Colonic mucosa (tissue), 4 donors: ENCODE measurements at regions not wholly inside any gene's neighbourhood (a gene's known extent, or its start where the extent isn't known, plus 50 kb on each side); places are given as distances from the start of the nearest gene placed in this dataset.

Experiments
- DNase-seq: peaks from one replicate; pipeline ENCODE4 v3.0.0-alpha.2; 2020
- H3K27ac ChIP-seq: fragments of 200-600 bp; one replicate; pipeline ENCODE4 v1.8.0; 2021
- H3K27me3 ChIP-seq: fragments of 200-600 bp; one replicate; pipeline ENCODE4 v1.8.0; 2021
- H3K36me3 ChIP-seq: fragments of 200-600 bp; one replicate; pipeline ENCODE4 v1.8.0; 2021
- H3K4me1 ChIP-seq: fragments of 200-600 bp; one replicate; pipeline ENCODE4 v1.8.0; 2021; ENCODE audit warnings: mild to moderate bottlenecking
- H3K4me3 ChIP-seq: fragments of 200-600 bp; one replicate; pipeline ENCODE4 v1.8.0; 2021
- H3K9ac ChIP-seq, 2 donors: one replicate each; pipeline ENCODE4 v1.7.0; 2013; ENCODE audit warnings: control low read depth in 2 of 2, low read depth in 2 of 2, low read length in 2 of 2
- H3K9me3 ChIP-seq: fragments of 200-600 bp; one replicate; pipeline ENCODE4 v1.8.0; 2021
- intact Hi-C: fragments of 100-400 bp; cut with DNase I; formaldehyde crosslinking; loops from one replicate; pipeline ENCODE4 v1.14.1; 2022
- TF ChIP-seq, protein P1 (sequence below): fragments of 200-600 bp; IDR thresholded peaks from one replicate; pipeline ENCODE4 v1.8.0; 2022; ENCODE audit warnings: antibody characterized with exemption, mild to moderate bottlenecking
- donor health status: healthy.
- donor health status: DM: no; HTN: no; CAD: no.
- donor health status: DM: no; HTN: no; CAD: no.

GRCh38 chr4:1524761-1525160 is 118.5 kb upstream of the NKX1-1 start:
- Histone ChIP-seq H3K9me3 (no peaks in the 10 kb centered on the region), H3K27me3 (no peaks in the 10 kb centered on the region), H3K36me3 (no peaks in the 10 kb centered on the region), H3K4me3 (no peak overlapping the region), H3K27ac (no peak overlapping the region), H3K4me1 (no peaks in the 10 kb centered on the region), H3K9ac (no peak overlapping the region)
- TF ChIP-seq, protein P1, sequence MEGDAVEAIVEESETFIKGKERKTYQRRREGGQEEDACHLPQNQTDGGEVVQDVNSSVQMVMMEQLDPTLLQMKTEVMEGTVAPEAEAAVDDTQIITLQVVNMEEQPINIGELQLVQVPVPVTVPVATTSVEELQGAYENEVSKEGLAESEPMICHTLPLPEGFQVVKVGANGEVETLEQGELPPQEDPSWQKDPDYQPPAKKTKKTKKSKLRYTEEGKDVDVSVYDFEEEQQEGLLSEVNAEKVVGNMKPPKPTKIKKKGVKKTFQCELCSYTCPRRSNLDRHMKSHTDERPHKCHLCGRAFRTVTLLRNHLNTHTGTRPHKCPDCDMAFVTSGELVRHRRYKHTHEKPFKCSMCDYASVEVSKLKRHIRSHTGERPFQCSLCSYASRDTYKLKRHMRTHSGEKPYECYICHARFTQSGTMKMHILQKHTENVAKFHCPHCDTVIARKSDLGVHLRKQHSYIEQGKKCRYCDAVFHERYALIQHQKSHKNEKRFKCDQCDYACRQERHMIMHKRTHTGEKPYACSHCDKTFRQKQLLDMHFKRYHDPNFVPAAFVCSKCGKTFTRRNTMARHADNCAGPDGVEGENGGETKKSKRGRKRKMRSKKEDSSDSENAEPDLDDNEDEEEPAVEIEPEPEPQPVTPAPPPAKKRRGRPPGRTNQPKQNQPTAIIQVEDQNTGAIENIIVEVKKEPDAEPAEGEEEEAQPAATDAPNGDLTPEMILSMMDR, result no peak
- DNase-seq, result no peak
- intact Hi-C loops, result no loop called here

DNA sequence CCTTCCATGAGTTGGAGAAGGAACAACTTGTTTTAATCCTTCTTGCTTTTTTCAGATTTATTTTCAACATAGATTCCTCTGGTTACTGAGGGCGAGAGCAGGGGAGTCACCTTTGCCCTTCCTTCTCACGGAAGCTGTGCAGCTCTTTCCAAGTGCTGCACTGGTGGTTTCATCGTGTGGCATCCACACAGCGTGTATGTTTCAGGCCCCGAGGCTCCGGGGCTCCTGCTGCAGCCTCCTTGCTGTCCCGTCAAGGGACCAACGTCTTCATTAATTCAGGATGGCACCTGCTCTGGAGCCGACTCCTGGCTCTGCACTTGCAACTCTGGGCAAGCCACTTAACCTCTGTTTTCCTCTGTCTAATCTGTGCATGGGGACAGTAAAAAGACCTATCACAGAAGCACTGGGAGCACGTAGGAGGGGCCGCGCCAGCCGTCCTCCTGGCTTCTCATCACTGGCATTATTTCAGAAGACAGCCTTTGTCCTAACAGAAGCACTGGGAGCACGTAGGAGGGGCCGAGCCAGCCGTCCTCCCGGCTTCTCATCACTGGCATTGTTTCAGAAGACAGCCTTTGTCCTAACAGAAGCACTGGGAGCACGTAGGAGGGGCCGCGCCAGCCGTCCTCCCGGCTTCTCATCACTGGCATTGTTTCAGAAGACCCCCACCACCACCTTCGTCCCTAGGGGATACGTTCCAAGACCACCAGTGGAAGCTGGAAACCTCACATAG is 117.8 kb upstream of the NKX1-1 start:
- DNase-seq, result no peak
- Histone ChIP-seq H3K27me3 (no peaks in the 10 kb centered on the region), H3K4me3 (no peak overlapping the region), H3K27ac (no peak overlapping the region), H3K4me1 (no peaks in the 10 kb centered on the region), H3K36me3 (no peaks in the 10 kb centered on the region), H3K9ac (no peak overlapping the region), H3K9me3 (no peaks in the 10 kb centered on the region)
- intact Hi-C loops, result no loop called here
- TF ChIP-seq, protein P1, result no peak

GRCh38 chr4:1523506-1523905 is 117.3 kb upstream of the NKX1-1 start:
- TF ChIP-seq, protein P1, result no peak
- Histone ChIP-seq H3K4me3 (no peak overlapping the region), H3K9ac (no peak overlapping the region), H3K9me3 (no peaks in the 10 kb centered on the region), H3K27ac (no peak overlapping the region), H3K4me1 (no peaks in the 10 kb centered on the region), H3K36me3 (no peaks in the 10 kb centered on the region), H3K27me3 (no peaks in the 10 kb centered on the region)
- intact Hi-C loops, result no loop called here
- no peak for DNase-seq

DNA sequence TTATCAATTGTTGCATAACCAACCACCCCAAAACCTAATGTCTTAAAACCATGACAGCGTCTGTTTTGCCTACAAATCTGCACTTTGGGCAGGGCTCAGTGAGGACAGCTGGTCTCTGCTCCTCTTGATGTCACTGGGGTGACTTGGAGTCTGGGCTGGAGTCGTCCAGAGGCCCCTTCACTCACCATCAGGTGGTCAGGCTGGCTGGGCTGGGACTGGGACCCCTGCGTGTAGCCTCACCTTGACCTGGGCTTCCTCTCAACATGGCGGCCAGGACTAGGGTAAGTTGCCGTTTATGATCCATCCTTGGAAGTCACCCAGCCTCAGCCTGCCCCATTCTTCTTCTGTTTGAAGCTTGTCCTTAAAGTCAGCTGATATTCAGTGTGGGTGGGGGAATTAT is 116.8 kb upstream of the NKX1-1 start:
- DNase-seq, result no peak

DNA sequence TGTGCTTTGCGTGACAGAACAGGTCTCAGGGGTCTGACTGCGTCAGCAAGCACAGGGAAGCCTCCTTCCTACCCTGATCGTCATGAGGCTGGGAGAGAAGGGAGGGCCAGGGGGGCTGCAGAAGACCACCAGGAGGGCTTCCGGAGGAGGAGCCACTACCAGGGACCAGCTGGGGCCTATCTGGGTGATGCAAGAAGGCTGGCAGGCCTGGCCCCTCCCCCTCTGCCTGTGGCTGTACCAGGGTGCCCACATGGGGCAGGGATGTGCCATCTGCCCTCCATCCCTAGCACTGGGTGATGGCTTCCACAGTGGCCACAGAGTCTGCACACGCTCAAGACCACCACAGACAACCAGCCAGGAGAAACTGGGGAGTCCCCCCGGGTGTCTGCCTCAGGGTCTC is 116.4 kb upstream of the NKX1-1 start:
- Histone ChIP-seq H3K9me3 (no peaks in the 10 kb centered on the region), H3K4me1 (no peaks in the 10 kb centered on the region), H3K4me3 (no peak overlapping the region), H3K36me3 (no peaks in the 10 kb centered on the region), H3K9ac (no peak overlapping the region), H3K27ac (no peak overlapping the region), H3K27me3 (no peaks in the 10 kb centered on the region)
- no peak for DNase-seq
- TF ChIP-seq, protein P1, result no peak
- intact Hi-C loops, result no loop called here

More for the DNA sequence above, 116.8 kb upstream of the NKX1-1 start:
- H3K4me3 ChIP-seq, result no peak overlapping the region
- TF ChIP-seq, protein P1, result no peak
- no peaks in the 10 kb centered on the region for H3K4me1 ChIP-seq
- no peak overlapping the region for H3K27ac ChIP-seq
- H3K27me3 ChIP-seq, result no peaks in the 10 kb centered on the region
- no peaks in the 10 kb centered on the region for H3K36me3 ChIP-seq
- no peak overlapping the region for H3K9ac ChIP-seq
- H3K9me3 ChIP-seq, result no peaks in the 10 kb centered on the region
- intact Hi-C loops, result no loop called here
